GM23338 (cell line): ENCODE measurements at regions not wholly inside any gene's neighbourhood (a gene's known extent, or its start where the extent isn't known, plus 50 kb on each side); places are given as distances from the start of the nearest gene placed in this dataset.

Experiments used
- ATAC-seq: fragments of 200-7000 bp; cut with Tn5 transposase; 3 replicates; pipeline ENCODE4 v1.9.1; 2020
- DNase-seq: peaks from one replicate; pipeline ENCODE4 v3.0.0-alpha.2; 2015; ENCODE audit warnings: low spot score
- H2AFZ ChIP-seq: fragments of 200-600 bp; sonication (generic); 2 replicates; pipeline ENCODE4 v1.8.0; 2016; ENCODE audit warnings: antibody characterized with exemption, mild to moderate bottlenecking, moderate library complexity
- H3F3A ChIP-seq: fragments of 200-600 bp; sonication (generic); replicated peaks from 2 replicates; pipeline ENCODE4 v1.8.0; 2017; ENCODE audit warnings: antibody characterized with exemption, mixed run types, low read depth
- H3K27ac ChIP-seq: fragments of 200-600 bp; sonication (generic); 2 replicates; pipeline ENCODE4 v1.6.1; 2016; ENCODE audit warnings: low read depth
- H3K27me3 ChIP-seq: fragments of 200-600 bp; sonication (generic); 2 replicates; pipeline ENCODE4 v1.8.0; 2016; ENCODE audit warnings: mild to moderate bottlenecking, mixed run types, moderate library complexity; ENCODE audit not compliant: insufficient read depth
- H3K36me3 ChIP-seq: fragments of 200-600 bp; sonication (generic); 2 replicates; pipeline ENCODE4 v1.8.0; 2016; ENCODE audit warnings: mild to moderate bottlenecking; ENCODE audit not compliant: insufficient read depth
- H3K4me1 ChIP-seq: fragments of 200-600 bp; sonication (generic); 2 replicates; pipeline ENCODE4 v1.8.0; 2016; ENCODE audit warnings: mild to moderate bottlenecking, moderate library complexity; ENCODE audit not compliant: insufficient read depth
- H3K4me2 ChIP-seq: fragments of 200-600 bp; sonication (generic); 2 replicates; pipeline ENCODE4 v1.7.1; 2017; ENCODE audit warnings: mixed run types
- H3K4me3 ChIP-seq: fragments of 200-600 bp; sonication (generic); 2 replicates; pipeline ENCODE4 v1.6.1; 2016; ENCODE audit warnings: mixed run types
- H3K79me2 ChIP-seq: fragments of 200-600 bp; sonication (generic); replicated peaks from 2 replicates; pipeline ENCODE4 v1.8.0; 2017; ENCODE audit warnings: mild to moderate bottlenecking; ENCODE audit not compliant: insufficient read depth
- H3K9me2 ChIP-seq: fragments of 200-600 bp; sonication (generic); 2 replicates; pipeline ENCODE4 v1.8.0; 2017; ENCODE audit not compliant: insufficient read depth
- H4K20me1 ChIP-seq: fragments of 200-600 bp; sonication (generic); replicated peaks from 2 replicates; pipeline ENCODE4 v1.8.0; 2017; ENCODE audit warnings: mild to moderate bottlenecking; ENCODE audit not compliant: insufficient read depth
- H3K27ac Mint-ChIP-seq: 2 replicates; pipeline ENCODE4 v1.8.0; 2020; ENCODE audit warnings: inconsistent platforms, mild to moderate bottlenecking, moderate library complexity, mixed read lengths
- H3K27me3 Mint-ChIP-seq: 3 replicates; pipeline ENCODE4 v1.8.0; 2022; ENCODE audit warnings: low read depth, mild to moderate bottlenecking, moderate library complexity, mixed read lengths, inconsistent platforms; ENCODE audit not compliant: insufficient read depth, poor library complexity
- H3K36me3 Mint-ChIP-seq: 3 replicates; pipeline ENCODE4 v1.8.0; 2021; ENCODE audit warnings: low read depth, mild to moderate bottlenecking, inconsistent platforms, moderate library complexity, mixed read lengths
- H3K4me1 Mint-ChIP-seq: 3 replicates; pipeline ENCODE4 v1.8.0; 2020; ENCODE audit warnings: mild to moderate bottlenecking, inconsistent platforms, mixed read lengths
- H3K4me3 Mint-ChIP-seq: 3 replicates; pipeline ENCODE4 v1.8.0; 2021; ENCODE audit warnings: moderate library complexity, mild to moderate bottlenecking, inconsistent platforms, mixed read lengths
- H3K9me3 Mint-ChIP-seq: 3 replicates; pipeline ENCODE4 v1.8.0; 2020; ENCODE audit warnings: moderate library complexity, mild to moderate bottlenecking, inconsistent platforms, mixed read lengths
- CREB1 ChIP-seq: fragments of 250-450 bp; sonication (Bioruptor Pico); IDR thresholded peaks from 2 replicates; pipeline ENCODE4 v1.5.0; 2020; ENCODE audit warnings: low read depth, mild to moderate bottlenecking, moderate library complexity
- ETS1 ChIP-seq: IDR thresholded peaks from 2 replicates; pipeline ENCODE4 v1.6.1; 2016; ENCODE audit warnings: antibody characterized with exemption
- EZH2 ChIP-seq: fragments of 200-600 bp; sonication (generic); IDR thresholded peaks from one replicate; pipeline ENCODE4 v1.8.0; 2017; ENCODE audit warnings: antibody characterized with exemption, mild to moderate bottlenecking, low read depth; ENCODE audit not compliant: unreplicated experiment
- JUNB ChIP-seq: IDR thresholded peaks from one replicate; pipeline ENCODE4 v1.6.1; 2016; ENCODE audit warnings: antibody characterized with exemption; ENCODE audit not compliant: unreplicated experiment
- NANOG ChIP-seq: IDR thresholded peaks from 2 replicates; pipeline ENCODE4 v1.6.1; 2016; ENCODE audit warnings: antibody characterized with exemption, borderline replicate concordance
- POLR2AphosphoS5 ChIP-seq: IDR thresholded peaks from 2 replicates; pipeline ENCODE4 v1.6.1; 2016; ENCODE audit warnings: antibody characterized with exemption, low read depth
- STAT1 ChIP-seq: IDR thresholded peaks from one replicate; pipeline ENCODE4 v1.6.1; 2016; ENCODE audit warnings: antibody characterized with exemption; ENCODE audit not compliant: unreplicated experiment
- ZNF114 ChIP-seq: fragments of 250-450 bp; sonication (Bioruptor Pico); IDR thresholded peaks from 2 replicates; pipeline ENCODE4 v1.5.0; 2020; ENCODE audit warnings: mild to moderate bottlenecking, moderate library complexity
- ZNF331 ChIP-seq: fragments of 250-450 bp; sonication (Bioruptor Pico); IDR thresholded peaks from 2 replicates; pipeline ENCODE4 v1.5.0; 2020; ENCODE audit warnings: low read depth, mild to moderate bottlenecking, moderate library complexity
- TF ChIP-seq, protein P1 (sequence below): fragments of 250-450 bp; sonication (Bioruptor Pico); IDR thresholded peaks from 2 replicates; pipeline ENCODE4 v1.5.0; 2020; ENCODE audit warnings: mild to moderate bottlenecking, moderate library complexity
- TF ChIP-seq, protein P2 (sequence below): IDR thresholded peaks from one replicate; pipeline ENCODE4 v1.6.1; 2018; ENCODE audit warnings: antibody characterized with exemption; ENCODE audit not compliant: unreplicated experiment

DNA sequence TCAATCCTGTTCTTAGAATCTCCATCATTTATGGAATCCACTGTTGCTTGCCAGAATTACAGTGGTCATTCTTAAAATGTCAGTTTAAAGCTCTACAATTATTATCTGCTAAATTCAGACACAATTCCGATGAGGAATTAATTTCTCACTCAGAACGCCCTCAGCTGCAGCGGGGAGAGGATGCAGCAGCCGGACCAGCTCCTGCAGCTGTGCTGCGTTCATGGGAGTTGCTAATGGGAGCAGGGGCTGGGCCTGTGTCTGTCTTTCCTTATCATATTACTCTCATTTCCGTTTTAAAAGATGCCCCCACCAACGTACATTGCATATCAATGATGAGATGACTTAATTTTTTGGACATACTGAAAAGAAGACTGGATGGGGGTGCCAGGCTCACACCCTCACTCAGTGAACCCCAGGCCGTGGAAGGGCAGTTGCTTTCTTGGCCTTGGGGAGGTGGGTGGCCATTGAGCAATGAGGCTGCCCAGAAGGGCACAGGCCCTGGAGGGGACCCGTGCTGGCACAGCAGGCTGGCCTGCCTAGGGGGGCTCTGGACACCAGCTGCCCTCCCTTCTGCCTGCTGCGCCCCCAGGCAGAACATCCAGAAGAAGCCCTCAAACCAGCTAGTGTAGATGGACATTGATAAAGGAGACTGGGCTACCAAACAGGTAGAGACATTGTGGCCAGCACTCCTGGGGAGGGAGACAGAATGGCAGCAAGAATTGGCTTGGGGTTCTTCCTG lies 503.6 kb upstream of the MYT1L start (continued):
- no peak for TF ChIP-seq NANOG
- no peak for TF ChIP-seq STAT1
- no peak for TF ChIP-seq EZH2
- TF ChIP-seq POLR2AphosphoS5: no peak

- Histone ChIP-seq H3K9me2 (no peaks in the 10 kb centered on the region; the same call in 1 of the 2 replicates), H3K4me2 (no peak overlapping the region), H4K20me1 (no peaks in the 10 kb centered on the region), H3K79me2 (no peaks in the 10 kb centered on the region), H3F3A (no peaks in the 10 kb centered on the region), H3K36me3 (no peaks in the 10 kb centered on the region), H3K4me3 (no peak overlapping the region), H3K27me3 (no peaks in the 10 kb centered on the region), H3K27ac (no peak overlapping the region), H2AFZ (no peak overlapping the region), H3K4me1 (no peaks in the 10 kb centered on the region)
- Mint-ChIP-seq H3K27ac (no peak overlapping the region), H3K9me3 (peaks cover 11% of the 10 kb centered on the region; the same call in 1 of the 3 replicates), H3K27me3 (peaks cover 10% of the 10 kb centered on the region), H3K4me3 (no peak overlapping the region), H3K36me3 (no peaks in the 10 kb centered on the region), H3K4me1 (peaks cover 3% of the 10 kb centered on the region; the same call in 1 of the 3 replicates)
- TF ChIP-seq JUNB (no peak), ZNF331 (CRISPR knock-in tag) (no peak), POLR2AphosphoS5 (no peak), ETS1 (no peak), NANOG (no peak), EZH2 (no peak), ZNF114 (CRISPR knock-in tag) (no peak), CREB1 (no peak)
- TF ChIP-seq, protein P1, sequence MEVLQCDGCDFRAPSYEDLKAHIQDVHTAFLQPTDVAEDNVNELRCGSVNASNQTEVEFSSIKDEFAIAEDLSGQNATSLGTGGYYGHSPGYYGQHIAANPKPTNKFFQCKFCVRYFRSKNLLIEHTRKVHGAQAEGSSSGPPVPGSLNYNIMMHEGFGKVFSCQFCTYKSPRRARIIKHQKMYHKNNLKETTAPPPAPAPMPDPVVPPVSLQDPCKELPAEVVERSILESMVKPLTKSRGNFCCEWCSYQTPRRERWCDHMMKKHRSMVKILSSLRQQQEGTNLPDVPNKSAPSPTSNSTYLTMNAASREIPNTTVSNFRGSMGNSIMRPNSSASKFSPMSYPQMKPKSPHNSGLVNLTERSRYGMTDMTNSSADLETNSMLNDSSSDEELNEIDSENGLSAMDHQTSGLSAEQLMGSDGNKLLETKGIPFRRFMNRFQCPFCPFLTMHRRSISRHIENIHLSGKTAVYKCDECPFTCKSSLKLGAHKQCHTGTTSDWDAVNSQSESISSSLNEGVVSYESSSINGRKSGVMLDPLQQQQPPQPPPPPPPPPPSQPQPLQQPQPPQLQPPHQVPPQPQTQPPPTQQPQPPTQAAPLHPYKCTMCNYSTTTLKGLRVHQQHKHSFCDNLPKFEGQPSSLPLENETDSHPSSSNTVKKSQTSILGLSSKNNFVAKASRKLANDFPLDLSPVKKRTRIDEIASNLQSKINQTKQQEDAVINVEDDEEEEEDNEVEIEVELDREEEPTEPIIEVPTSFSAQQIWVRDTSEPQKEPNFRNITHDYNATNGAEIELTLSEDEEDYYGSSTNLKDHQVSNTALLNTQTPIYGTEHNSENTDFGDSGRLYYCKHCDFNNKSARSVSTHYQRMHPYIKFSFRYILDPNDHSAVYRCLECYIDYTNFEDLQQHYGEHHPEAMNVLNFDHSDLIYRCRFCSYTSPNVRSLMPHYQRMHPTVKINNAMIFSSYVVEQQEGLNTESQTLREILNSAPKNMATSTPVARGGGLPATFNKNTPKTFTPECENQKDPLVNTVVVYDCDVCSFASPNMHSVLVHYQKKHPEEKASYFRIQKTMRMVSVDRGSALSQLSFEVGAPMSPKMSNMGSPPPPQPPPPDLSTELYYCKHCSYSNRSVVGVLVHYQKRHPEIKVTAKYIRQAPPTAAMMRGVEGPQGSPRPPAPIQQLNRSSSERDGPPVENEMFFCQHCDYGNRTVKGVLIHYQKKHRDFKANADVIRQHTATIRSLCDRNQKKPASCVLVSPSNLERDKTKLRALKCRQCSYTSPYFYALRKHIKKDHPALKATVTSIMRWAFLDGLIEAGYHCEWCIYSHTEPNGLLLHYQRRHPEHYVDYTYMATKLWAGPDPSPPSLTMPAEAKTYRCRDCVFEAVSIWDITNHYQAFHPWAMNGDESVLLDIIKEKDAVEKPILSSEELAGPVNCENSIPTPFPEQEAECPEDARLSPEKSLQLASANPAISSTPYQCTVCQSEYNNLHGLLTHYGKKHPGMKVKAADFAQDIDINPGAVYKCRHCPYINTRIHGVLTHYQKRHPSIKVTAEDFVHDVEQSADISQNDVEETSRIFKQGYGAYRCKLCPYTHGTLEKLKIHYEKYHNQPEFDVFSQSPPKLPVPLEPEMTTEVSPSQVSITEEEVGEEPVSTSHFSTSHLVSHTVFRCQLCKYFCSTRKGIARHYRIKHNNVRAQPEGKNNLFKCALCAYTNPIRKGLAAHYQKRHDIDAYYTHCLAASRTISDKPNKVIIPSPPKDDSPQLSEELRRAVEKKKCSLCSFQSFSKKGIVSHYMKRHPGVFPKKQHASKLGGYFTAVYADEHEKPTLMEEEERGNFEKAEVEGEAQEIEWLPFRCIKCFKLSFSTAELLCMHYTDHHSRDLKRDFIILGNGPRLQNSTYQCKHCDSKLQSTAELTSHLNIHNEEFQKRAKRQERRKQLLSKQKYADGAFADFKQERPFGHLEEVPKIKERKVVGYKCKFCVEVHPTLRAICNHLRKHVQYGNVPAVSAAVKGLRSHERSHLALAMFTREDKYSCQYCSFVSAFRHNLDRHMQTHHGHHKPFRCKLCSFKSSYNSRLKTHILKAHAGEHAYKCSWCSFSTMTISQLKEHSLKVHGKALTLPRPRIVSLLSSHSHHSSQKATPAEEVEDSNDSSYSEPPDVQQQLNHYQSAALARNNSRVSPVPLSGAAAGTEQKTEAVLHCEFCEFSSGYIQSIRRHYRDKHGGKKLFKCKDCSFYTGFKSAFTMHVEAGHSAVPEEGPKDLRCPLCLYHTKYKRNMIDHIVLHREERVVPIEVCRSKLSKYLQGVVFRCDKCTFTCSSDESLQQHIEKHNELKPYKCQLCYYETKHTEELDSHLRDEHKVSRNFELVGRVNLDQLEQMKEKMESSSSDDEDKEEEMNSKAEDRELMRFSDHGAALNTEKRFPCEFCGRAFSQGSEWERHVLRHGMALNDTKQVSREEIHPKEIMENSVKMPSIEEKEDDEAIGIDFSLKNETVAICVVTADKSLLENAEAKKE (CRISPR knock-in tag): no peak
- TF ChIP-seq, protein P2, sequence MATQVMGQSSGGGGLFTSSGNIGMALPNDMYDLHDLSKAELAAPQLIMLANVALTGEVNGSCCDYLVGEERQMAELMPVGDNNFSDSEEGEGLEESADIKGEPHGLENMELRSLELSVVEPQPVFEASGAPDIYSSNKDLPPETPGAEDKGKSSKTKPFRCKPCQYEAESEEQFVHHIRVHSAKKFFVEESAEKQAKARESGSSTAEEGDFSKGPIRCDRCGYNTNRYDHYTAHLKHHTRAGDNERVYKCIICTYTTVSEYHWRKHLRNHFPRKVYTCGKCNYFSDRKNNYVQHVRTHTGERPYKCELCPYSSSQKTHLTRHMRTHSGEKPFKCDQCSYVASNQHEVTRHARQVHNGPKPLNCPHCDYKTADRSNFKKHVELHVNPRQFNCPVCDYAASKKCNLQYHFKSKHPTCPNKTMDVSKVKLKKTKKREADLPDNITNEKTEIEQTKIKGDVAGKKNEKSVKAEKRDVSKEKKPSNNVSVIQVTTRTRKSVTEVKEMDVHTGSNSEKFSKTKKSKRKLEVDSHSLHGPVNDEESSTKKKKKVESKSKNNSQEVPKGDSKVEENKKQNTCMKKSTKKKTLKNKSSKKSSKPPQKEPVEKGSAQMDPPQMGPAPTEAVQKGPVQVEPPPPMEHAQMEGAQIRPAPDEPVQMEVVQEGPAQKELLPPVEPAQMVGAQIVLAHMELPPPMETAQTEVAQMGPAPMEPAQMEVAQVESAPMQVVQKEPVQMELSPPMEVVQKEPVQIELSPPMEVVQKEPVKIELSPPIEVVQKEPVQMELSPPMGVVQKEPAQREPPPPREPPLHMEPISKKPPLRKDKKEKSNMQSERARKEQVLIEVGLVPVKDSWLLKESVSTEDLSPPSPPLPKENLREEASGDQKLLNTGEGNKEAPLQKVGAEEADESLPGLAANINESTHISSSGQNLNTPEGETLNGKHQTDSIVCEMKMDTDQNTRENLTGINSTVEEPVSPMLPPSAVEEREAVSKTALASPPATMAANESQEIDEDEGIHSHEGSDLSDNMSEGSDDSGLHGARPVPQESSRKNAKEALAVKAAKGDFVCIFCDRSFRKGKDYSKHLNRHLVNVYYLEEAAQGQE: no peak
- no peak for ATAC-seq
- DNase-seq: no peak
Observed at GRCh38 chr2:2834105-2834504, 503.0 kb upstream of the MYT1L start.
